Left lung (tissue), 4 donors: ENCODE measurements at regions not wholly inside any gene's neighbourhood (a gene's known extent, or its start where the extent isn't known, plus 50 kb on each side); places are given as distances from the start of the nearest gene placed in this dataset.

Experiments
- ATAC-seq: fragments of 200-7000 bp; cut with Tn5 transposase; one replicate; pipeline ENCODE4 v1.9.1; 2020; ENCODE audit warnings: moderate library complexity
- DNase-seq, 4 donors: peaks; one replicate each; pipeline ENCODE4 v3.0.0-alpha.2; 2013 to 2020
- H3K27ac ChIP-seq, 2 donors: fragments of 200-600 bp; sonication (generic) in 1 of 2; one replicate each; pipeline versions ENCODE4 v1.5.0 to v1.8.0; 2020 to 2021
- H3K27me3 ChIP-seq, 2 donors: fragments of 200-600 bp; sonication (generic) in 1 of 2; one replicate each; pipeline versions ENCODE4 v1.5.0 to v1.8.0; 2020 to 2021
- H3K36me3 ChIP-seq, 2 donors: fragments of 200-600 bp; sonication (generic) in 1 of 2; one replicate each; pipeline versions ENCODE4 v1.5.0 to v1.8.0; 2020 to 2021
- H3K4me1 ChIP-seq, 2 donors: fragments of 200-600 bp; one replicate each; pipeline ENCODE4 v1.8.0; 2021
- H3K4me3 ChIP-seq, 2 donors: fragments of 200-600 bp; sonication (generic) in 1 of 2; one replicate each; pipeline versions ENCODE4 v1.5.0 to v1.8.0; 2020 to 2021; ENCODE audit warnings: mild to moderate bottlenecking in 1 of 2
- H3K9me3 ChIP-seq, 2 donors: fragments of 200-600 bp; sonication (generic) in 1 of 2; one replicate each; pipeline versions ENCODE4 v1.5.0 to v1.8.0; 2020 to 2021
- intact Hi-C, 2 donors: fragments of 100-400 bp; cut with DNase I; formaldehyde crosslinking; loops; one replicate each; pipeline versions ENCODE4 v1.11.2 to v1.14.2; 2022
- TF ChIP-seq, protein P1 (sequence below), 2 donors: fragments of 200-600 bp; sonication (generic) in 1 of 2; IDR thresholded peaks; one replicate each; pipeline versions ENCODE4 v1.5.0 to v1.8.0; 2021; ENCODE audit warnings: antibody characterized with exemption in 2 of 2
- donor health status: DM: no; HTN: yes; CAD: no.
- donor health status: DM: no; HTN: no; CAD: no.

DNA sequence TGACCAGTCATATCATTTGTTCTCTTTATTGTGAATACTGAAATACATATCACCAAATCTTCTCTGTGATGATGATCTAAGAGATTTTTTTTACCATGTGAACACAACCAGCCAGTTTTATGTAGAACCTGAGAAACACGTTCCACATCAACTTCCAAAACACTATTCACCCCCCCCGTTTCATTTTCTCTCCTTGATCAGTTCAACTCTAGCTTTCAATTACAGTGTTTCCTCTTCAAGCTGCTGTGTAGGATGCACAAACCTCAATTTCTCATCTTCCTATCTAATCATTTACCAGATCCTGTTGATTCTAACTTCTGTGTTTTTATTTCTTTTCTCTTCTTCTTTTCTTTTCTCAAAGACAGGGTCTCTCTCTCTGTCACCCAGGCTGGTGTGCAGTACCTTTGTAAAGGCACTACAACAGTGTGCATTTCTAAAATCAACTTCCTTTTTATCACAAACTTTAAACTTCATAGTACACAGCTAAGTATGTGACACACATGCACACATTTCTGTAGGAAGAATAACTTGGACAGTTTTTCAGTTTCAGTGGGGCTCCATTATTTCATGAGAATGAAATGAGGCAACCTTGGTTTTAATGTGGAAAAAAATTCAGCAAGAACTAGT lies 149.9 kb upstream of the FBXO33 start:
- Histone ChIP-seq H3K36me3 (no peaks in the 10 kb centered on the region), H3K27me3 (no peaks in the 10 kb centered on the region), H3K27ac (no peak overlapping the region), H3K4me3 (no peak overlapping the region), H3K4me1 (no peaks in the 10 kb centered on the region), H3K9me3 (peaks cover 0 to 2% of the 10 kb centered on the region in 2 donors)
- DNase-seq (no peak), ATAC-seq (no peak)
- TF ChIP-seq, protein P1, sequence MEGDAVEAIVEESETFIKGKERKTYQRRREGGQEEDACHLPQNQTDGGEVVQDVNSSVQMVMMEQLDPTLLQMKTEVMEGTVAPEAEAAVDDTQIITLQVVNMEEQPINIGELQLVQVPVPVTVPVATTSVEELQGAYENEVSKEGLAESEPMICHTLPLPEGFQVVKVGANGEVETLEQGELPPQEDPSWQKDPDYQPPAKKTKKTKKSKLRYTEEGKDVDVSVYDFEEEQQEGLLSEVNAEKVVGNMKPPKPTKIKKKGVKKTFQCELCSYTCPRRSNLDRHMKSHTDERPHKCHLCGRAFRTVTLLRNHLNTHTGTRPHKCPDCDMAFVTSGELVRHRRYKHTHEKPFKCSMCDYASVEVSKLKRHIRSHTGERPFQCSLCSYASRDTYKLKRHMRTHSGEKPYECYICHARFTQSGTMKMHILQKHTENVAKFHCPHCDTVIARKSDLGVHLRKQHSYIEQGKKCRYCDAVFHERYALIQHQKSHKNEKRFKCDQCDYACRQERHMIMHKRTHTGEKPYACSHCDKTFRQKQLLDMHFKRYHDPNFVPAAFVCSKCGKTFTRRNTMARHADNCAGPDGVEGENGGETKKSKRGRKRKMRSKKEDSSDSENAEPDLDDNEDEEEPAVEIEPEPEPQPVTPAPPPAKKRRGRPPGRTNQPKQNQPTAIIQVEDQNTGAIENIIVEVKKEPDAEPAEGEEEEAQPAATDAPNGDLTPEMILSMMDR (IDR thresholded peaks at IDR 0.05), result no peak
- intact Hi-C loops, result no loop called here

DNA sequence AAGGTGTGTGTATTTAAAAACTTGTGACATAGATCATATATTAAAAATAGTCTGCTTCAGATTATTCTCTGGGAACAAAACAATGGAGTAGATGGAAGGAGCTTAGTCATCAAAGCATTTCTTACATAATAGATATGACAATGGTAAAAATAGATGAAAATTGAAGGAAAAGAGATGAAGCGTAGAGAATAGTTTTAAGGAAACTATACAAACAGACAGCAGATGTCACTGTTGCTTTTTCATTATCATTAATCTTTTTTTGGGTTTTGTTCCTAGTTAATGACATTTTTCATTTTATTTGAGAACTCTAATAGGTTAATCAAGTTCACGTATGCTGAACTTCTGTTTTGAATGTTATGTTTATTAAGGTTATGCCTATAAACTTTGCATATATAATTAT lies 149.2 kb upstream of the FBXO33 start:
- no peak overlapping the region for H3K4me3 ChIP-seq
- ATAC-seq, result no peak
- intact Hi-C loops, result no loop called here

DNA sequence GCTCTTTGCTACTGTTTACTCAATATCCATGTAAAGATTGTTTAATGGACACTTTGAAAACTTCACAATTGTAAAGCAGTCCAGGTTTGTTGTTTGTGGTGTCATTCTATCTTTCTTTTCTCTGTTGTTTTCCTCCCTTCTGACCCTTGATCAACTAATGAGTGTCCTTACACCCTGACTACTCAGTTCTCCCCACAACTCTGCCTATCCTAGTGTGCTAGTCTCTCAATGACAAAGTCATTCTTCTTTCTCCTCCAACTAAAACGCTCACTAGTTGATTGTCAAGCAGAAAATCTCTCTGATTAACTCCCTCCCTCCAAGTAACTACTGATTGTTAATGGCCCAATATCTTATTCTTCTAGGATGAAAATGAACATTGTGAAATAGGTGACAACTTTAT lies 148.5 kb upstream of the FBXO33 start:
- intact Hi-C loops, result no loop called here
- no peak for ATAC-seq
- H3K4me3 ChIP-seq, result no peak overlapping the region

More for the DNA sequence above, 149.2 kb upstream of the FBXO33 start:
- H3K9me3 ChIP-seq, result peaks cover 0 to 2% of the 10 kb centered on the region in 2 donors
- H3K4me1 ChIP-seq, result no peaks in the 10 kb centered on the region
- TF ChIP-seq, protein P1 (IDR thresholded peaks at IDR 0.05), result no peak
- no peak overlapping the region for H3K27ac ChIP-seq
- H3K36me3 ChIP-seq, result no peaks in the 10 kb centered on the region
- H3K27me3 ChIP-seq, result no peaks in the 10 kb centered on the region
- no peak for DNase-seq

DNA sequence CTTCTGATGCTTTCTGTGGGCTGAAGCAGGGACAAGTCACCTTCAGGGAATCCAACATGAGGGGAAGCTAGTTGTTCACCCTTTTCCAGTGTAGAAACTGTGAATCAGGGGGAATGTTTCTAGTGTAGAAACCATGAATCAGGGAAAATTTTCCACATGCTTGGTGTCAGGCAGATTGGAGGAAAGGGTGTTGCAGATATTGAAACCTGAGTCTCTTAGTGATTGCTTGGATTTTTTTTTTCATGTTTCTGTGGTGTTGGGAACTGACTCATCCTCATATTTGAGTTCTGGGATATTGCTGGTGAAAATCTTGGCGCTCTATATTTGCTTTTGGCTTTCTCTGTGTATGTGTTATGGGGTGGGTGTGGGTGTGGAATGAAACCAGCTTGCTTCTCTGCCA lies 144.5 kb upstream of the FBXO33 start:
- no peaks in the 10 kb centered on the region for H3K36me3 ChIP-seq
- H3K4me1 ChIP-seq, result no peaks in the 10 kb centered on the region
- no peaks in the 10 kb centered on the region for H3K27me3 ChIP-seq
- TF ChIP-seq, protein P1 (IDR thresholded peaks at IDR 0.05), result no peak
- ATAC-seq (no peak), DNase-seq (no peak)
- intact Hi-C loops, result no loop called here
- no peak overlapping the region for H3K4me3 ChIP-seq
- peaks cover 0 to 37% of the 10 kb centered on the region in 2 donors for H3K9me3 ChIP-seq
- no peak overlapping the region for H3K27ac ChIP-seq

More for the DNA sequence above, 148.5 kb upstream of the FBXO33 start:
- TF ChIP-seq, protein P1 (IDR thresholded peaks at IDR 0.05), result no peak
- Histone ChIP-seq H3K27ac (no peak overlapping the region), H3K9me3 (peaks cover 0 to 9% of the 10 kb centered on the region in 2 donors), H3K36me3 (no peaks in the 10 kb centered on the region), H3K27me3 (no peaks in the 10 kb centered on the region), H3K4me1 (no peaks in the 10 kb centered on the region)
- DNase-seq, result no peak

DNA sequence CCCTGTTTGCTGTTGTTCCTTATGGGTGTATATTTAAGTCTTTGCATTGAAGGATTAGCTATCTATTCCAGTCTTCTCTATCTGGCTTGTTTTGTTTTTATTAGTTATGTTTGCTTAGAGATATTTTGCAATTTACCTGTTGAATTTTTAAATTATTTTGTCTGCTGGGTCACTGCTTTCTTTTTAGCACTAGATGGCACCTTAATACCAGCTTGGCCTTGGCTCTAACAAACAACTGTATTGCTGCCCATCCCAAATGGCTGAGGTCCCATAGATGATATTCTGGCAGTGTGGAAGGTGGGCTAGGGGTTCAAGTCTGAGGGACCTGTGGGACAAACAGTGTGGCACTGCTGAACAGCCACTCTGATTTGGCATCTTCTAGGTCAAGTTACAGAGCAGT lies 144.0 kb upstream of the FBXO33 start:
- H3K4me3 ChIP-seq, result no peak overlapping the region
- no peaks in the 10 kb centered on the region for H3K4me1 ChIP-seq
- H3K36me3 ChIP-seq, result no peaks in the 10 kb centered on the region
- peaks cover 0 to 39% of the 10 kb centered on the region in 2 donors for H3K9me3 ChIP-seq
- no peaks in the 10 kb centered on the region for H3K27me3 ChIP-seq
- TF ChIP-seq, protein P1 (IDR thresholded peaks at IDR 0.05), result no peak
- DNase-seq, result no peak
- ATAC-seq, result no peak
- H3K27ac ChIP-seq, result no peak overlapping the region
- intact Hi-C loops, result no loop called here
